ENCODE measurements at regions not wholly inside any gene's neighbourhood (a gene's known extent, or its start where the extent isn't known, plus 50 kb on each side); places are given as distances from the start of the nearest gene placed in this dataset.
"Not testable (repeated sequence)": the region's sequence is repeated elsewhere in the genome, so short reads cannot be mapped to it uniquely, and the experiment has no call there.

DNA sequence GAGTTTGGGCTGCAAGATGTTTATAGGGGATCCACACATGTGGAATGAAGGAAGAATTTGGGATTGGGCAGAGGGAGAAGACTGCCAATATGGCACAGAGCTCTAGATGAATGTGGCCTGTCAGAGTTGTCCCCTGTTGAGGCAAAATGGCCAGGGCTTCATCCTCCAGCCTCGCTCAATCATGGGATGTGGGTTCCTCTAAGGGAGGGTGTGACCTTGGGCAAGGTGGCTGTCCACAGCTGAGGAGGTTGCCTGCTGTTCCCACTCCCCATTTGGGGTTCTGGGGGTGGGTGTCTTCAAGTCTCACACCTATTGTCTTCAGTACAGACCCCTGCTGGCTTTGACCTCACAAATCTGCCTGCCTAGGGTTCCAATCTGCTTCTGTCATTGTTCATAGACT is 121.6 kb upstream of the FAM204A start:
- no peak for DNase-seq

DNA sequence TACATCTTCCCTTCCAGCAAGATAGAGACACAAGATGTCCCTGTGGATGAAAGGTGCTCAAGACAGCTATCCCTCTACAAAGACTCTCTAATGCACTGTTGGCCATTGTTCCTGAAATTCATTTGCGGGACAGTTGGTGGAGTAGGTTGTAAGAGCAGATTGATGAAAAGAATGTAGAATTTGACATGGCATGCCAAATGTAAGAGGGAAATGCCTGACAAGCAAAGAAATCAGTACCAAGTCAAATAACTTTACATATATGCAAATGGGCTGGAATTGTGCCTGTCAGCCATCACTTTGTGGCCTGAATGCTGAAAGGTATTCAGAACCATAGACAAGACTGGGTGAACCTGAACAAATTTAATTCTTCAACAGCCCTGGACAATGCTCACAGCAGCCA is 120.3 kb upstream of the FAM204A start:
- no peak for DNase-seq

DNA sequence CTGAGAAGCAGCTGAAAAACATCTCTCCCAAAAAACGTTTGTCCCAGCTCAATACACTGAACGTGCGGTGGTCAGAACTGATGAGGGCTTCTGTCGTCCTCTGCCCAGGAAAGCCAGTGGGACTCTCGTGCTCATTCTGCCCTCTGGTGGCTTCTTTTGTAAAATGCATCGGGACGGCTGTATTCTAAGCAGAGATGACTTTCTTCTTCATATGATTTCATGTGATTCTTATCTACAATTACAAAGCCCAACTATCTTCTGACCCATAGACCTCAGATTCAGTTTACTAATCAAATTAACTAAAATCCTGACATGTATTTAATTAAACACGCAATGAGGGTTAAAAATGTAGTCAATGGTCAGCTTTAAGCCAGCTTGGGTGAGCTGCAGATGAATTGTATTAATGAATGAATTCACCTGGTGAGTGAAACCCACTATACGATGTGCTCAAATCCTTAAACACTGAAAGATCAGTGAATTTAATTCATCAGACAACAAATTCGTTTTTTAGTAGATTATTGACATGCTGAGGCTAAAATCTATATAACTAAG is 117.6 kb upstream of the FAM204A start:
- DNase-seq, result peak; percentile 93

DNA sequence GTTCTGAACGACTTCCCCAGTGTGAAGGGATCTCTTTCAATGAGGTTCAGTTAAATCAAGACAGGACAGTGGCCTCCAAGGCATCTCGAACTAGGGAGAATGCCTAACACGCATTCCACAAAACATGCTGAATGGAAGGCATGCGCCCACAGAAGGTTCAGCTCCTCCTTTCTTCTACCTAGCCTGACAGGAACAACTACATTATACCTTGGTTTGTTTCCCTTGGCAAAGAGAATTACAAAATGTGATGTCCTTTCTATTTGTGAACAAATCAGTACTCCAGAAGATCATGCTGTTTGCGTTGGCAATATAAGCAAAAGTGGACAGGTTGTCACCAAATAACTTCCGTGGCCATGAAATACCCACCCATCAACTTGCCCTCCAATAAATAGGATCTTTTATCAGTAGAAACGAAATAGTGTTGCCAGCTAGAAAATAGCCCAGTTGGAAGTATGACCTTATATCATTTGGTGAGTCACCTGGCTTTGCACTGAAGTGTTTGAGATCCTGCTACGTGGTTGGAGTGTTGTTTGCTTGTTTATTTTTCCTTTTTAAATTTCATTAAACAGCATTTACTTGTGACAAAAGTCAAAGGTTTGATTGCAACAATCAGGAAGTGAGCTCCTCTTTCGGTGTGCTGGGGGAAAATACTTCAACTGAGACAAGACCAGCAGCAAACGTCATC is 117.0 kb upstream of the FAM204A start:
- peak; percentile 93 for DNase-seq

DNA sequence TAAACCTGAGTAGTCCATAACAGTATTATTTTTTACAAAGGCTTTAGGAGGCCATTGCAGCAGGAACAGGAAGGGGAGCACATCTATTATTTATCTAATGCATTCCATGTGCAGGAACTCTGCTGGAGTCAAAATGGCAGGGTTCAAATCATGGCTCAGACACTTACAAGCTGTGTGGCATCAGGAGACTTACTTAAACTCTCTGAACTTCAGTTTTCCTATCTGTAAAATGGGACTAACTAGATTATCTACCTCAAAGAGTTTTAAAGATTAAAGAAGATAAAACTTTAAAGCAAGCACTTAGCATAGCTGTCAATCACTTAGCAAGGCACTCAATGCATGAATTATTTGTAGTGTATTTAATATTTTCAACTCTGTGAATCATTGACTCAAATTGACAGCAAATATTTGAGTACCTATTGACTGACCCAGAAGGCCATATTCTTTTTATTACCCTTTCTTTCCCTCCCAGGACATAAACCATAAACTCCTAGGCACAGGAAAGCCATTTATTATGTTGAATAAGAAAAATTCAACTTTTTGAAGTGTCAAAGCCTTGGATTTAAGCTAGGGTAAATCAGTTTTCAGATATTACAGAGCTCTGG is 115.8 kb upstream of the FAM204A start:
- peak; percentile 70 for DNase-seq

- no peak for DNase-seq
Measured at GRCh38 chr10:118455181-118455695, 113.1 kb upstream of the FAM204A start.

DNA sequence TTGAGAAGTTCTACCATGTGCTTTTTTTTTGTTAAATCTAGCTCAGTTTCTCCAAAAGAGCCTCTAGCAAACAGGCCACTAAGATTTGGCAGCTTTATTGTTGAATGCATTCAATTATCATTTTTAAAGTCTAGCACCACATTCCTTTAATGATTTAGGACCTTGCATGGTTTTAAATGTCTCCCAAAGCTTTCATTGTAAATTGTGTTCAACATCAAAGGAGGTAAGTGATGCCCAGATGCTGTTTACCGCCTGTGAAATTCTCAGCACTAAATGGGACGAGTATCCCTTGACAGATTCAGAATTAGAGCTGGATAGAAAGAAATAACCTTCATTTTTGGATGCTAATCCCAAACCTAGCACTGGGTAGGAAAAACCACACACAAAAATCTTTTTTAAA is 112.1 kb upstream of the FAM204A start:
- DNase-seq, result no peak

GRCh38 chr10:118452098-118452497 is 110.0 kb upstream of the FAM204A start:
- DNase-seq, result no peak

GRCh38 chr10:118449521-118449920 is 107.4 kb upstream of the FAM204A start:
- no peak for DNase-seq

DNA sequence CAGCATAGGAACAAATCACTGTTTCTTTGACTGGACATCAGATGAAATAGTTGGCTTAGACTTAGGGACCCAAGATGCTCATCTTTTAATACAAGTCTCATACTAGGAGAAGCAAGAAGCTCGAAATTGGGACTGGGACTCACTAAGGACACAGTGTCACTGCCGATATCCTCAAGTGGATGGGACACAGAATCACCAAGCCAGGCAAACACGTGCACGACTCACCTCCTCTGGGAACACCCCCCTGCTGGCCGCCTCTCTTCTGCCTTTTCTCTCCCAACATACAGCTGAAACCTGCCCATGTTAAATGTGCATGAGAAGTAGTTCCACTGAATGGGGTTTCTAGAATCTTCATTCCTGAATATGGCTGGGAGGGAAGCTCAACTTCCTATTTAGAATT is 106.6 kb upstream of the FAM204A start:
- no peak for DNase-seq

DNA sequence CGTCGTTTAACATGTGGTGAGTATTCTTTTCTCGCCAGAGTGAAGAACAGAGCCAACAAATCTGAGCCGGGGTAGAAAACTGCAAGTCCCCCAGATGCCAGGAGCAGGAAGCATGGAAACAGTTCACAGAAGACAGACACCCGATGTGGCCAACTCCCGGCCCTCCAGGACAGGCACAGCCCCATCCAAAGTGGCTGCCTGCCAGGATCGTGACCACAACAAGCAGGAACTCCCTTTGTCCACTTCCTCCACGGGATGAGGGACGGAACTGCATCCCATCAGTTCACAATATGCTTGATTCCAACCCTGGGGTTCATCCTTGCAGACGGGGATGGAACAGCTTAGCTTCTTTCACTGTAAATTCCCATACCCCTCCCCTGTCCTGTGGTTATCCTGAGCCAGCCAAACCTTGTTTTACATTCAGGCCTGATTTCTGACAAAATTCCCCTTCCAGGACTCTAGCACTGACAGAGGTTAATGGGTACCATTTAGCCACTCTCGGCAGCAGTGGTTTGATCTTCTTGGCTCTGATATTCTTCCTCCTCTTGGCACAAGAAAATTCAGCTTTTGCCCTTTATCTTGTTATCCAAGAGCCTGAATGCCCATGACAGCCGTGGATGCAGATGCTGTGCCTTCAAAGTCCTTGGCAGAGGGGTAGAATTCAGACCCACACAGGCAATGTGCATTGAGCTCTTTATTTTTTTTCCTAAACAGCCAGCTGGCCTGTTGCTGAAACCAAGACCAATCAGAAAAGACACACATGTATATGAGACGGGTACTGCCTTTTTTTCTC is 105.5 kb upstream of the FAM204A start:
- no peak for DNase-seq

- DNase-seq, result no peak
Measured at GRCh38 chr10:118445535-118445934, 103.4 kb upstream of the FAM204A start.

- no peak for DNase-seq
Measured at GRCh38 chr10:118444069-118444468, 101.9 kb upstream of the FAM204A start.

DNA sequence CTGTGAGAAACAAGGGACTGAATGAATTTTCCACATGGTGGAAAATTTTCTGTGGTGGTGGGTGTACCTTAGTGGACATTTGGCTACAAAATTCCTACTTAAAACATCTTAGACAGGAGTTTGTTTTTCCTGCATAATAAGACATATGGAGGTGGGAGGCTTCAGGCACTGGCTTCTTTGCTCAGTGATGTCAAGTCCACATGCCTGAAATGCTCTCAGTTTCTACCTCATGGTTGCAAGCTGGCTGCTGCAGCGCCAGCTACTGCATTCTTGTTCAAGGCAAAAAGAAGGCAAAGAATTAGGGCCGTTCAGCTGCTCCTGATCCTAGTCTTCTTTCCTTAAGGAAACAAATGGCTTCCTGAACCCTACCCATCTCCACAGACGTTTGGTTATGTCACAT is 99.9 kb upstream of the FAM204A start:
- no peak for DNase-seq

- peak; percentile 89 for DNase-seq
Measured at GRCh38 chr10:118439824-118440223, 97.7 kb upstream of the FAM204A start.

DNA sequence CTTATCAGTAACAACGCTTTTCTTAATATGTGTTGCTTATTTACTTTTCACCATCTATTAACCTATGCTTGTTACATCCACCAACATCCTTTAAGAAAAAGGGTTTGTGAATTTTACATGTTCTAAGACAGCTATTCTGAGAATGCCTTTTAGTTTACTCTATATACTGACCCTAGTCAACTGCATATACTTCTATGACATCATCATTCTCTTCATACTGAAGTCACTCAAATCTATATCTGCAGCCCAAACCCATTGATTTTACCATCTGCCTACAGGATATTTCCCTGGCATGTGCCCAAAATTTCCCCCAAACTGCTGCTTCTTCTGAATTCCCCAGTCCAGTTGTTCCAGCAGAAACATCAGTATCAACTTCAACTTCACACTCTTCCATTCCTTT is 94.6 kb upstream of the FAM204A start:
- DNase-seq, result no peak

GRCh38 chr10:118430190-118430589 is 88.1 kb upstream of the FAM204A start:
- no peak for DNase-seq

- peak; percentile 97 for DNase-seq
Measured at GRCh38 chr10:118423800-118424442, 81.8 kb upstream of the FAM204A start.

DNA sequence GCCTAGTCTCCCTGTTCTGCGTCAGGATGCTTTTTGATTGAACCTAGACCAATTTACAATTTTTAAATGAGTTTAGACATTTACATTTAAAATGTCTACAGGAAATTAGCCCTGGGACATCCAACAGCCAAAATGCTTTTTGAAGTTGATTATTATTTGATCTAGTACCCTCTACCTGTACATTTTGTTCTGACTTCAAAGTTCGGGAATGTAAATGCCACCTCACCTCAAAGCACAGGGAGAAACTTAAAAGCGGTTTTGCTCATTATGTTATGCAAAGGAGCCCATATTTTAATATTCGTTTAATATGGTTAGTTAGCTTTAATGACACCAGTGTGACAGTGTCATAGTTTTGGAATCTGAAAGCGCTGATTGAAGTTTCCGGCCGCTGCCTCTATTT is 80.1 kb upstream of the FAM204A start:
- no peak for DNase-seq

DNA sequence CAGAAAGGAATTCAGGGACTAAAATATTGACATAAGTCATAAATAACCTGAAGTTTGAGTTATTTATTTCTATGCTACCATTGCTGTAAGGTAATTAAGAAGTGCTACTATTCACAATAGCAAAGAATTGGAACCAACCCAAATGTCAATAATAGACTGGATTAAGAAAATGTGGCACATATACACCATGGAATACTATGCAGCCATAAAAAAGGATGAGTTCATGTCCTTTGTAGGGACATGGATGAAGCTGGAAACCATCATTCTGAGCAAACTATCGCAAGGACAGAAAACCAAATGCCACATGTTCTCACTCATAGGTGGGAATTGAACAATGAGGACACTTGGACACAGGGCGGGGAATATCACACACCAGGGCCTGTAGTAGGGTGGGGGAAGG is 77.9 kb upstream of the FAM204A start:
- not testable (repeated sequence) for DNase-seq

DNA sequence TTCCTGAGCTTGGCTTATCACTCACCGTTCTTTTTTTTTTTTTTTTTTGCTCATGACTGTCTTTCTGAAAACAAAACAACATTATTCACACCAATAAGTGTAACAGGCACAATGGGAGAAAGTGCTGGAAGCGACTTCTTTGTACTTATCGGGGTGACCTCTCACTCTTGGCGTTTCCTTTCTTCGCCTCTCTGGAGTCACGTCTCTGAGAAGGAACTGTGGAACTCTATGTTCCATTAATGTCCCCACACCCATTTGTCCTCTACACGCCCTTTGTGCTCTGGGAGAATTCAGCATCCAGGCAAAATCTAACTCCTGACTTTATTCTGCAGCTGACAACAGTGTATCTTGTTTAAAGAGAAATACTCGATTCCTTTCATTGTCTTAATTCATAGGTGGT is 70.8 kb upstream of the FAM204A start:
- no peak for DNase-seq

GRCh38 chr10:118412132-118412760 is 70.1 kb upstream of the FAM204A start:
- DNase-seq, result no peak

DNA sequence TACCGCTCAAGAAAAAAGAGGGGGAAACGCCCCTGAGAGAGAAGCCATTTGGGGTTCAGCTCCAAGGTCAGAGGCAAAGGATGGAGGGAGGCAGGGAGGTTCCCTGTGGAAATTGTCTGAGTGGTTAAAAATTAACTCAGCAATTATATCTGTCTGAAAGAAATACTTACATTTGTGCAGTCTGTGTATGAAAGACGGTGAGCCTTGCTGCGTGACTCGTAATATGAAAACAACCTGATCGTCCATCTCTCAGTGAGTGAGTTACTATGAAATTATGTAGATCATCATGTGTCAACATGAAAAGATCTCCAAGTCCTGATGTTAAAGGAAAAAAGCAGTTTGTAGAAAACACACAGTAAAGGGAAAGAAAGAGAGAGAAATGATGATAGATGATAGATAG is 67.2 kb upstream of the FAM204A start:
- peak; percentile 55 for DNase-seq
